HepG2 (cell line): ENCODE measurements at regions not wholly inside any gene's neighbourhood (a gene's known extent, or its start where the extent isn't known, plus 50 kb on each side); places are given as distances from the start of the nearest gene placed in this dataset.

Experiments used
- CCAR2 ChIP-seq: fragments of 200-400 bp; formaldehyde crosslinking; optimal IDR thresholded peaks from 2 replicates; pipeline ENCODE3; 2018; ENCODE audit warnings: low read depth, mild to moderate bottlenecking, low read length, moderate library complexity
- ELF3 ChIP-seq: IDR thresholded peaks from 2 replicates; pipeline ENCODE4 v1.6.1; 2016; ENCODE audit warnings: missing genetic modification reagents, missing compliant biosample characterization
- ESRRA ChIP-seq: sonication (generic); formaldehyde crosslinking; IDR thresholded peaks from 2 replicates; pipeline ENCODE4 v1.5.1; 2020; ENCODE audit warnings: mild to moderate bottlenecking, low read depth, missing genetic modification reagents
- ETV5 ChIP-seq: IDR thresholded peaks from 2 replicates; pipeline ENCODE4 v1.6.1; 2018; ENCODE audit warnings: missing biosample characterization, missing genetic modification reagents, inconsistent platforms, borderline replicate concordance
- HOMEZ ChIP-seq: IDR thresholded peaks from 2 replicates; pipeline ENCODE4 v1.6.1; 2016; ENCODE audit warnings: low read depth
- IRX3 ChIP-seq: sonication (generic); formaldehyde crosslinking; IDR thresholded peaks from 2 replicates; pipeline ENCODE4 v1.8.1; 2023; ENCODE audit warnings: mild to moderate bottlenecking, low read depth, missing genetic modification reagents, borderline replicate concordance
- REXO4 ChIP-seq: sonication (generic); formaldehyde crosslinking; IDR thresholded peaks from 2 replicates; pipeline ENCODE4 v1.8.0; 2022; ENCODE audit warnings: missing genetic modification reagents, mild to moderate bottlenecking, borderline replicate concordance
- SCMH1 ChIP-seq: sonication (generic); formaldehyde crosslinking; IDR thresholded peaks from 2 replicates; pipeline ENCODE4 v1.9.0; 2021; ENCODE audit warnings: missing genetic modification reagents, mild to moderate bottlenecking, borderline replicate concordance
- SKIL ChIP-seq: sonication (generic); formaldehyde crosslinking; IDR thresholded peaks from 2 replicates; pipeline ENCODE4 v1.8.0; 2022; ENCODE audit warnings: missing genetic modification reagents, mild to moderate bottlenecking, moderate library complexity, borderline replicate concordance
- SOX5 ChIP-seq: IDR thresholded peaks from 2 replicates; pipeline ENCODE4 v1.6.1; 2016; ENCODE audit warnings: borderline replicate concordance
- TFDP1 ChIP-seq: IDR thresholded peaks from 2 replicates; pipeline ENCODE4 v1.6.1; 2016; ENCODE audit warnings: missing compliant biosample characterization, missing genetic modification reagents, borderline replicate concordance
- ZNF207 ChIP-seq: fragments of 450-650 bp; IDR thresholded peaks from 2 replicates; pipeline ENCODE4 v1.6.1; 2016; ENCODE audit warnings: antibody characterized with exemption, borderline replicate concordance
- ZNF274 ChIP-seq: sonication (generic); formaldehyde crosslinking; IDR thresholded peaks from 2 replicates; pipeline ENCODE4 v1.5.1; 2020; ENCODE audit warnings: mild to moderate bottlenecking, missing genetic modification reagents
- ZNF547 ChIP-seq: sonication (generic); formaldehyde crosslinking; IDR thresholded peaks from 2 replicates; pipeline ENCODE4 v1.5.1; 2020; ENCODE audit warnings: mild to moderate bottlenecking, missing genetic modification reagents
- ZNF609 ChIP-seq: sonication (generic); formaldehyde crosslinking; IDR thresholded peaks from 2 replicates; pipeline ENCODE4 v1.4.0; 2020; ENCODE audit warnings: mild to moderate bottlenecking, missing genetic modification reagents, borderline replicate concordance

GRCh38 chr2:235105821-235106359 lies 154.1 kb downstream of the SH3BP4 start (continued):
- TF ChIP-seq SCMH1 (CRISPR knock-in tag) (no peak), SOX5 (CRISPR knock-in tag) (peak; percentile 58; the same call in 1 of the 2 replicates), ESRRA (no peak), ZNF609 (CRISPR knock-in tag) (peak; percentile 32; the same call in 1 of the 2 replicates), TFDP1 (CRISPR knock-in tag) (0 out of 2 replicates have a peak, but pooled peaks have one; percentile 28), ELF3 (peak; percentile 57), SKIL (CRISPR knock-in tag) (peak; percentile 51; the same call in 1 of the 2 replicates), ZNF274 (CRISPR knock-in tag) (0 out of 2 replicates have a peak, but pooled peaks have one; percentile 54), CCAR2 (no peak), REXO4 (CRISPR knock-in tag) (0 out of 2 replicates have a peak, but pooled peaks have one; percentile 45), IRX3 (CRISPR knock-in tag) (0 out of 2 replicates have a peak, but pooled peaks have one; percentile 19), ETV5 (CRISPR knock-in tag) (peak; percentile 56; the same call in 1 of the 2 replicates), ZNF207 (no peak; the same call in 1 of the 2 replicates), HOMEZ (CRISPR knock-in tag) (peak; percentile 59; the same call in 1 of the 2 replicates), ZNF547 (CRISPR knock-in tag) (0 out of 2 replicates have a peak, but pooled peaks have one; percentile 18)
